ENCODE measurements at regions not wholly inside any gene's neighbourhood (a gene's known extent, or its start where the extent isn't known, plus 50 kb on each side); places are given as distances from the start of the nearest gene placed in this dataset.

DNA sequence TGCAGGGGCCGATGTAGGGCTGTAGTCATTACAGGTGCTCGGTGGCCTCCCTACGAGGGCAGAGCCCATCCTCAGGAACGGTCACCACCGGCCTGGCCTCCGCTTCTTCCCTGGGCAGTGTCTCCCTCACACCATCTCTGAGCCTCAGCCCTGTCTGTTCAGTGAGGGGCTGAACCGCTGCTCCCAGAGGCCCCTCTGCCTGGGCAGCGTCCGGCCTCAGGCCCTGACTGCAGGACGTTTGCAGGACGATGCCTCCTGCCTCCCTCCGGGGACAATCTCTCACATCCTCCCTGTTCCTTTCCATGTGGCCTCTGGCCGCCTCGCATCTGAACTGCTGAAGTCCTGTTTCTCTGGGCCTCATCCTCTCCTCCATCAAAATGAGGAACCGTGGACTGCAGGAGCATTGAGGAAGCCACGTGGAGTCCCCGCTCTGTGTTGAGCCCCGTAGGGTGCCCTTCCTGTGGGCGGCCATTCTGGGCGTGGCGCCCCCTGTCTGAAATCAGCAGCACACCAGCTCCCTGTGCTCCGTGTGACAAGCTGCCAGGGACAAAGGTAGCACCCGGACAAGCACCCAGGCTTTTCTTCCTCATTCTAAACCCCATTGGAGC lies 933.5 kb downstream of the BRD1 start:
- DNase-seq (ENCODE audit: low spot score) (no peak), ATAC-seq (ENCODE audit: low FRiP score) (no peak)
- TF ChIP-seq, protein P1, sequence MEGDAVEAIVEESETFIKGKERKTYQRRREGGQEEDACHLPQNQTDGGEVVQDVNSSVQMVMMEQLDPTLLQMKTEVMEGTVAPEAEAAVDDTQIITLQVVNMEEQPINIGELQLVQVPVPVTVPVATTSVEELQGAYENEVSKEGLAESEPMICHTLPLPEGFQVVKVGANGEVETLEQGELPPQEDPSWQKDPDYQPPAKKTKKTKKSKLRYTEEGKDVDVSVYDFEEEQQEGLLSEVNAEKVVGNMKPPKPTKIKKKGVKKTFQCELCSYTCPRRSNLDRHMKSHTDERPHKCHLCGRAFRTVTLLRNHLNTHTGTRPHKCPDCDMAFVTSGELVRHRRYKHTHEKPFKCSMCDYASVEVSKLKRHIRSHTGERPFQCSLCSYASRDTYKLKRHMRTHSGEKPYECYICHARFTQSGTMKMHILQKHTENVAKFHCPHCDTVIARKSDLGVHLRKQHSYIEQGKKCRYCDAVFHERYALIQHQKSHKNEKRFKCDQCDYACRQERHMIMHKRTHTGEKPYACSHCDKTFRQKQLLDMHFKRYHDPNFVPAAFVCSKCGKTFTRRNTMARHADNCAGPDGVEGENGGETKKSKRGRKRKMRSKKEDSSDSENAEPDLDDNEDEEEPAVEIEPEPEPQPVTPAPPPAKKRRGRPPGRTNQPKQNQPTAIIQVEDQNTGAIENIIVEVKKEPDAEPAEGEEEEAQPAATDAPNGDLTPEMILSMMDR (IDR thresholded peaks at IDR 0.05): no peak

DNA sequence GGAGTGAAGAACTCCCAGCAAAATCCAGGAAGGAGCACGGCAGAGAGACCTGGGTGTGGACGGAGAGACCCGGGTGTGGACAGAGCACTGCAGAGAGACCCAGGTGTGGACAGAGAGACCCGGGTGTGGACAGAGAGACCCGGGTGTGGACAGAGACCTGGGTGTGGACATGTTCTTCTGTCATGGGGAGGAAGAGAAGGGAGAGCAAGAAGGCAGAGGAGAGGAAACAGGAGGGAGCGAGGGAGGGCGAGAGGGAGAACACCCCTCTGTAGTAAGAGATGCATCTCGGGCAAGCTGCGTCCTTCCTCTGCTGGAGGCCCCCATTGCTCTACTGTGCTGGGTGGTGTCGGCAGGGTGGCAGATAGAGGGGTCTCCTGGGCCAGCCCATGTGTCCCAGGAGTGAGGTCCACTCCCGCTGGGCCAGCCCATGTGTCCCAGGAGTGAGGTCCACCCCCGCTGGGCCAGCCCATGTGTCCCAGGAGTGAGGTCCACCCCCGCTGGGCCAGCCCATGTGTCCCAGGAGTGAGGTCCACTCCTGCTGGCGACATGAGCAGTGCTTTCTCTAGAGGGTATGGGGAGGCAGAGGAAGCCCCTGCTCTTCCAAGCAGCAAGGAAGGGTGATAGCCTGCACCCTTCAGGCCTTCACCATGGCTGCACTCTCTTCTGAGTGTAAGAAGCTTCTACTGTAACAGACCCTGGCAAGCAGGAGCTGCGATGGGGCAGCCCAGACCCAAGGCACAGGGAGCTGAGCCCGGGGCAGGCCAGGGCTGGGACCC lies 934.2 kb downstream of the BRD1 start:
- TF ChIP-seq, protein P1 (IDR thresholded peaks at IDR 0.05): no peak
- DNase-seq (ENCODE audit: low spot score): no peak

DNA sequence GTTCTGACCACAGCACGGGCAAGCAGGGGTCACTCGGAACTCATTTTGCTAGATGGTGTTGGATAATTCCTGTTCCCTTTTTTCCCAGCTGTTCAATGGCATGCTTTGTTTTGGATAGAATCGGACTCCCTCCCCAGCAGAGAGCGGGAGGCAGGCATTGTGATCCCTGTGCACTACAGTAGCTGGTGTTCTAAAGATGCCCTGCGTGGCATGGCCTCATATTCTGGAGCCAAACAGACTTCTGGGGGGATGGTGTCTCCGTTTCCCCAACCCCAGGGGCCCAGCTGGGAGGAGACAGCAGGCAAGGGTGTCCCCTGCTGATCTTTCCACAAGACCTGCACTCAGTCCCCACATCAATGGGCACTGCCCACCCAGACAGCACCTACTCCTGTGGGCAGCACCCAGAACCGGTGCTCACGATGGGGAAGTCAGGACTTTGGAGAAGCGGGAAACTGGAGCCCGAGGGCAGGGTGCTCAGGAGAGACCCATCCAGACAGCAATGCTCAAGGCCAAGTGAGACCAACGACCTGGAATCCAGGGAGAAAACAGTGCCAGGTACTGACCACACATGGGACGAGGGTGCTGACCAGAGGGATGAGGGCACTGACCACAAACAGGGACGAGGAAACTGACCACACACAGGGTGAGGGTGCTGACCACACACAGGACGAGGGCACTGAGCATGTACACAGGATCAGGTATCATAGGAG lies 934.9 kb downstream of the BRD1 start:
- DNase-seq (ENCODE audit: low spot score) (no peak), ATAC-seq (ENCODE audit: low FRiP score) (no peak)
- TF ChIP-seq, protein P1 (IDR thresholded peaks at IDR 0.05): no peak

More for the DNA sequence above, 934.2 kb downstream of the BRD1 start:
- ATAC-seq (ENCODE audit: low FRiP score): no peak

- ATAC-seq (ENCODE audit: low FRiP score) (no peak), DNase-seq (ENCODE audit: low spot score) (no peak)
- TF ChIP-seq, protein P1 (IDR thresholded peaks at IDR 0.05): no peak
Observed at GRCh38 chr22:48891688-48892577, 935.7 kb downstream of the BRD1 start.

GRCh38 chr22:48890693-48891554 lies 936.7 kb downstream of the BRD1 start:
- no peak for ATAC-seq (ENCODE audit: low FRiP score)
- TF ChIP-seq, protein P1 (IDR thresholded peaks at IDR 0.05): no peak
- no peak for DNase-seq (ENCODE audit: low spot score)

All from omental fat pad (tissue), 3 donors.